CD1c-positive myeloid dendritic cell (primary cell): ENCODE measurements at regions not wholly inside any gene's neighbourhood (a gene's known extent, or its start where the extent isn't known, plus 50 kb on each side); places are given as distances from the start of the nearest gene placed in this dataset.

Source experiments
- DNase-seq: peaks from one replicate; pipeline ENCODE4 v3.0.0-alpha.2; 2016; ENCODE audit errors: extremely low spot score

GRCh38 chr5:63341442-63341841, 620.8 kb downstream of the HTR1A start:
- DNase-seq: no peak

GRCh38 chr5:63323926-63324325, 638.3 kb downstream of the HTR1A start:
- no peak for DNase-seq

GRCh38 chr5:63314551-63314950, 647.7 kb downstream of the HTR1A start:
- DNase-seq: no peak

- no peak for DNase-seq
Observed at GRCh38 chr5:63310644-63311043, 651.6 kb downstream of the HTR1A start.

- DNase-seq: no peak
Observed at GRCh38 chr5:63306909-63307308, 655.3 kb downstream of the HTR1A start.

- DNase-seq: no peak
Observed at GRCh38 chr5:63293317-63293716, 668.9 kb downstream of the HTR1A start.

DNA sequence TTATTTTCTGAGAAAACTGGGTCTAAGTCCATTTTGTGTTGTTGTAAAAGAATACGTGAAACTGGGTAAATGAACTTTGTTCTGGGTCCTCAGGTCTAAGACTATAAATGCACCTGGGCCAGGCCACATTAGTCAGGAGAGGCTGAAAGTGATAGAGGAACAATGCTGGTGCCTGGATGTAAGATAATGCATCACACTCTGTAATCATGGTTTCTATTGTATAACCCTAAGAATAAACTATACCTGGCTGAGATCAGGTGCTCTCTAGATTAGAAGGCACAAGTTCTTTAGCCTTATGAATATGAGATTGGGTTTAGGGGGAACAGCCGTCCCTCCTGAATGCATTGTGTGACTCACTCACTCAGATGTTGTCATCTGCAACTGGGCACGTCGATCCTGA, 675.5 kb downstream of the HTR1A start:
- no peak for DNase-seq

- DNase-seq: no peak
Observed at GRCh38 chr5:63263411-63263810, 684.8 kb downstream of the LRRC70 start.

DNA sequence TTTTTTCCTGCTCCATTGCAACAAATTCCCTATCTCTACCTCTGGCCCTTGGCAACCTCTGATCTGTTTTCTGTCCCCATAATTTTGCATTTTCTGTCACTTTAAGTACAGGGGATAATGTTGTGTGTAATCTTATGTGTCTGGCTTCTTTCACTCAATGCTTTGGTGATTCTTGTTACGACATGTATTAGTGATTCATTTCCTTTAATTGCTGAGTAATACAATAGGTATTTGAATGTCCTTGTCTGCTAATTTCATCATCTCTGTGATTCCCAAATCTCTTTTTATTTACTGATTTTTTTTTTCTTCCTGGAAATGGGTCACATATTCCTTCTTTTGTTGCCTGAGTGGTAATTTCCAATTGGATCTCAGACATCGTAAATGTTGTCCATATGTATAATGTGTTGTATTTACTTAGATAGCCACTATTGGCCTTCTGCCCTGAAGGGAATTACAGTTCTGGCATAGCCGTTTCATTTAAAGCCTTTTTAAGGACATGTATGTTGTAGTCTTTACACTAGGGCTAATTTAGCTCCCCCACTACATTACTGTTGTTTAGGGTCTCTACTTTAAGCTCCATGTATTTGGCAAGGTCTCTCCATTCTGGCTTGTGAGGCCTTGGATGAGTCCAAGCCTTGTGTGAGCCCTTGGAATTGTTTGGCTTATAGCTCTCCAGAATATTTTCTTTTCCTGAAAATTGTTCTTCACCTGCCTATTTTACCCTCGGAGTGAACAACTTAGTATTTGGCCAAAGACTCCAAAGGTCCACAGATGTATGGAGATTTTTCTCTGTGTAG, 683.8 kb downstream of the LRRC70 start:
- no peak for DNase-seq

GRCh38 chr5:63261695-63262094, 683.1 kb downstream of the LRRC70 start:
- no peak for DNase-seq

DNA sequence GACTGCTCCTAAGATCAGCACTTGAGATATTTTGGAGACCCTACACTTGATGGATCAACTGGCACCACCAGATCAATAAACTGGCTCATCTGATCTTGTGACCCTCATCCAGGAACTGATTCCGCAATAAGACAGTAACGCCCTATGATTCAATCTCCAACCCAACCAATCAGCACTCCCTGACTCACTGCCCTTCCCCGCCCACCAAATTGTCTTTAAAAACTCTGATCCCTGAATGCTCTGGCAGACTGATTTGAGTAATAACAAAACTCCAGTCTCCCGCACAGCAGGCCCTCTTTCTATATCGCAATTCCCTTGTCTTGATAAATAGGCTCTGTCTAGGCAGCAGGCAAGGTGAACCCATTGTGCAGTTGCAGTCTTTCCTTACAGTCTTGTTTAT, 677.0 kb downstream of the LRRC70 start:
- no peak for DNase-seq

DNA sequence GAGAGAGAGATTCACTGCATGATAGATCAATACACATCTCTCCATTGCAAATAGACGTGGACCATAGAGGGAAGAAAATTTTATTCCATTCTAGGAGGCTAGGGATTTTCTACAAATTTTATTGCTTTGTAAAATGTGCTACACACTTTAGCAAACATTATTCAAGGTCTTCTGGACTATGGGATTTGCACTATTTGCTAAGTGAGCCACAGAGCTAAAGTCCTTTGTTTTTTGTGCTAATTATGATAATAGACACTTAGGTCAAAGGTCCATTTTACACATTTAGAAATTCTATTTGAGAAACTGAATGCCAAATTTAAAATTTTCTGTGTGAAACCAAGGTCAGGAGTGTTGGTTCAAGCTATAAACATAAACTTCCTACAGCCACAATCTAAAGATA, 672.3 kb downstream of the LRRC70 start:
- DNase-seq: no peak

GRCh38 chr5:63249960-63250359, 671.3 kb downstream of the LRRC70 start:
- DNase-seq: no peak

DNA sequence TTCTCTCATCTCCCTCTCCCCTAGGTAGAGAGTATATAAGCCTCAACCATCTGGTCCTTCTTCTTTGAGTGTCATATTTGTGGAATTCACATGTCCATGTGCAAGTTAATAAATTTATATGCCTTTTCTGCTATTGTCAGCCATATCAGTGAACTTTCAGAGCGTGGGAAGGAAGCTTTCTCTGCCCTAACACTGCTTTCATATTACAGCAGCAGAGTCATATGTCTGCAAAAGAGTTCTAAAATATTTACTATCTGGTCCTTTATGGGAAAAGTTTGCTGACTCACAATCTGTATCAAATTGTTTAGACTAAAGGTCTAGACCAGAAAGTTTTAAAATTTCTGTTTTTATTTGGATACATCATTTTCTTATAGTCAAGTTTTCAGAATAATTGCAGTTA, 669.0 kb downstream of the LRRC70 start:
- no peak for DNase-seq

DNA sequence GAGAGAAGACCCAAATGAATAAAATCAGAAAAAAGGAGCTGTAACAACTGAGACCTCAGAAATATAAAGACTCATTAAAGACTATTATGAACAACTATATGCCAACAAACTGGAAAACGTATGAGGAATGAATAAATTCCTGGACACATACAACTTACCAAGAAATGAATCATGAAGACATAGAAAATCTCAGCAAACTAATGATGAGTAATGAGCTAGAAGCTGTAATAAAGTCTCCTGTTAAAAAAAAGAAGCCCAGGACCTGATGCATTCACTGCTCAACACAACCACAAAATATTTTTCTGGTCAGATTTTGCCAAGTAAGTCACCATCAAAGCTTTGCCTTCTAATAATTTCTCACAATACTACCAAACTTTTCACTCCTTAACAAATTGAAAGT, 666.7 kb downstream of the LRRC70 start:
- DNase-seq: no peak

DNA sequence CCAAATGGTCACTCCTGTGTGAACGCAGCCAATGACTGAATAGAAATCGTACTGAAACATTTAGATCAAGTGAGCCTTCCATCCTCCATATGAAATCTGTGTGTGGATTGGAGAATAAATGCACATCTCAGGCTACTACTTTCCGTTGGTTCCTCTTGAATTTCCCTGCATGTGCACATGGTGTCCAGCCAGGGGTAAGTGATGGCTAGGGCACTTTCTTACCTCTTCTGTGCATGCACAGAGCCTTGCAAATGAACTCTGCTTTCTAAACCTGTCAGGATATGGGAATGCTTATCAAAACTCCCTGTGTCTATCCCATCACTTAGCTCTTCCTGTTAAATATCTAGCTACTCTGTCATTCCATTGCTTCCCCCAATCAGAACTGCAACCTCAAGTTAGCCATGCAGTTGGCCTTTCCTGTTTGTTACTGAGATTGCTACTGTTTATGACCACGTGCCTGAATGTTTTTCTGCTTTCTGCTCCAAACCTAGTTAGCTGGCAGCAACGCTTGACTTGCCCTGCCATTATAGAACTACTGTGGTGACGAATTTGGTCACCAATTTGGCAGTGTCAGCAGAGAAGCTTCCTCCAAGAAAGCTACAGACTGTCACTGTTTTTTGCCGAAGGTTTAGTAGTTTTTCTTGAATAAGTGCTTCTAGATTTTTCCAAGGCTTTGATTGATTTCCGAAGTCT, 661.6 kb downstream of the LRRC70 start:
- DNase-seq: no peak

GRCh38 chr5:63233911-63234310, 655.3 kb downstream of the LRRC70 start:
- no peak for DNase-seq

DNA sequence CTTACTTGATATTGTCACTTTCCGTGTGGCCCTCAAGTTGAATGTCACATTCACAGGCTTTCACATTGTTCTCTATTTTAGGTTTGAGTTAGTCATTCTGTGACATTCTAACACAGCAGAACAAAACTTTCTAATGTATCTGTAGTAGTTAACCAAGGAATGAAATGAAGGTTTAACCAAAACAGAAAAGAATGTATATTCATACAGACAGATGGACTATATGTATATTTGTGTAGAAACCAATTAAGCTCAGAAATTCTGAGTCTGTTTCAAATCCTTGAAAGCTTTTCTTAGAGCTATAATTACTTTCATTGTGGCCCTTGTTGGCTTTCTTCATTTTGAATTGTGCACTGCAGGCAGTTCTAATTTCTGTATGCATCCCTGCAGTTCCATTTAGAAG, 654.7 kb downstream of the LRRC70 start:
- DNase-seq: no peak

- no peak for DNase-seq
Observed at GRCh38 chr5:63230754-63231153, 652.1 kb downstream of the LRRC70 start.

DNA sequence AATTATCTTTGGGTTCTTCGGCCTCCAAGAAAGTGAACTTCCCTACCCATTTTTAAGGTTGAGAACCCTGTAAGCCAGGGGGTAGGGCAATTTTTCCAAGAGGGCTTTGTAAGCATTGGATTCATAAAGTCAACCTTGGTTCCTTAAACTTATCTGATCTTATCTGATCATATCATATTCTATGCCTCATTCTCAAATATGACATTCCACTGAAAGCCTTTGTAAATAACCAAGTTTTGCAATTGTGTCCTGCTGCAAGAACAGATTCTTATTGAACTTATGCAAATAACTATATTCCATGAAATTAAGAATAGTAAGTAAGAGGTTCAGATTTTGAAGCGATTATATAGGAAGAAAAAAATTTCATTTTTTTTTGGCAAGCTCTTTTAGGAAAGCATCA, 649.5 kb downstream of the LRRC70 start:
- DNase-seq: no peak

DNA sequence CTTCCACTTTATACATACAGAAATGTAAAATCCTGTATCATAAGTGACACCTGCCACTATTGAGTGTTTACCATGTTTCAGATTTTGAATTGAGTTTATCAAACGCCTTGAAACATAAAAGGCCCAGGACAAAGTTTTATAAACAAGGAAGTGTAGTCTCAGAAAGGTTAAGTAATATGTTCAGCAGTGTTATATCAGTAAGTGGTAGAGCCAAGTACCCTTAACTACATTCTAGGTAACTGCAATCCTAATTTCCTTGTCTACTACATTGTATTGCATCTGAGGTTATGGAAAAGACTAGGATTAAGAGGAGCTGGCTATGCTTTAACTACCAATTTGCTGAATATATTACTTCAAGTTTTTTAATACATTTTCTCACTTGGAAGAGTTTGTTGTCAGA, 641.6 kb downstream of the LRRC70 start:
- DNase-seq: no peak

DNA sequence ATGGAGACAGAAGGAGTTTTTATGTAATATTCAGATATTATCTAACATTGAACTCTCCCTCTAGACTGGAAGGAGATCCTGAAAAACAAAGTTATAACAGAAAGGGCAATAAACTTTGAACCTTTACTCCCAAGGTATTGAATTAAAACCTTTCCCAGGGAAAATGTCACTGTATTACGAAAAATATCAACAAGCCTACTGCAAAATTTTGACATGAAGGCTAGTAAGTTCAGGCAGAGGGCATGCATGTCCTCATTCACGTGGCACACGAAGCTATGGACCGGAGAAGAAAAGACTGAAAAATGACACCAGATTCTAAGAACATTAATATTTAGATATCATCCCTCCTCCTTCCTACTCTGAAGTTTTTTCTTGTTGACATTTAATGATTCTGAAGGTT, 638.8 kb downstream of the LRRC70 start:
- no peak for DNase-seq

DNA sequence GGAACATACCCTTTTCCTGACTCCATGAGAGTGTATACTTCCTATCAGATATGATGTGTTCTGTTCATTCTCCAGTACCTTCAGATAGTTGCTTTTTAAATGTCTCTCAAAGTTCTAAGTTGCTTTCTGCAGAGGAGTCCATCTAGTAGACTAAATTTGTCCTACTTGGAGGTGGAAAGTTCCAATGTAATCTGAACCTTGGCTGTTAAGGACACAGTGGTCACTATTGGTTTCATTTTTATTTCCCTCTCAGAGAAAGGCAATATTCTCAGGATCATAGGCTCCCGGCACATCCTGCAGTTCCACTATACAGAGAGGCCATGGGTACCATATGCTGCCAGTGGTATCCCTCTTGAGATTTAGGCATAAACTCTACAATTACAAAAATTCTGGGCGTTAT, 634.6 kb downstream of the LRRC70 start:
- DNase-seq: no peak
